Neural crest cell (in vitro differentiated cells): ENCODE measurements at regions not wholly inside any gene's neighbourhood (a gene's known extent, or its start where the extent isn't known, plus 50 kb on each side); places are given as distances from the start of the nearest gene placed in this dataset.

ENCODE experiments used
- DNase-seq: peaks from one replicate; pipeline ENCODE4 v3.0.0; 2021; ENCODE audit warnings: low read depth, mixed read lengths, low spot score
- H3K27ac Mint-ChIP-seq: one replicate; pipeline ENCODE4 v1.8.0; 2021; ENCODE audit warnings: mild to moderate bottlenecking, mixed read lengths; ENCODE audit not compliant: unreplicated experiment
- H3K27me3 Mint-ChIP-seq: 2 replicates; pipeline ENCODE4 v1.8.0; 2021; ENCODE audit warnings: low read depth, mild to moderate bottlenecking, mixed read lengths
- H3K36me3 Mint-ChIP-seq: 2 replicates; pipeline ENCODE4 v1.8.0; 2021; ENCODE audit warnings: low read depth, mild to moderate bottlenecking, mixed read lengths
- H3K4me1 Mint-ChIP-seq: 2 replicates; pipeline ENCODE4 v1.8.0; 2021; ENCODE audit warnings: mixed read lengths
- H3K4me3 Mint-ChIP-seq: one replicate; pipeline ENCODE4 v1.8.0; 2021; ENCODE audit warnings: mild to moderate bottlenecking, mixed read lengths
- H3K9me3 Mint-ChIP-seq: 2 replicates; pipeline ENCODE4 v1.8.0; 2021; ENCODE audit warnings: mixed read lengths
- CTCF ChIP-seq: fragments of 200-600 bp; sonication (generic); conservative IDR thresholded peaks from 2 replicates; pipeline ENCODE4 v1.5.0; 2021; ENCODE audit warnings: antibody characterized with exemption, mild to moderate bottlenecking

DNA sequence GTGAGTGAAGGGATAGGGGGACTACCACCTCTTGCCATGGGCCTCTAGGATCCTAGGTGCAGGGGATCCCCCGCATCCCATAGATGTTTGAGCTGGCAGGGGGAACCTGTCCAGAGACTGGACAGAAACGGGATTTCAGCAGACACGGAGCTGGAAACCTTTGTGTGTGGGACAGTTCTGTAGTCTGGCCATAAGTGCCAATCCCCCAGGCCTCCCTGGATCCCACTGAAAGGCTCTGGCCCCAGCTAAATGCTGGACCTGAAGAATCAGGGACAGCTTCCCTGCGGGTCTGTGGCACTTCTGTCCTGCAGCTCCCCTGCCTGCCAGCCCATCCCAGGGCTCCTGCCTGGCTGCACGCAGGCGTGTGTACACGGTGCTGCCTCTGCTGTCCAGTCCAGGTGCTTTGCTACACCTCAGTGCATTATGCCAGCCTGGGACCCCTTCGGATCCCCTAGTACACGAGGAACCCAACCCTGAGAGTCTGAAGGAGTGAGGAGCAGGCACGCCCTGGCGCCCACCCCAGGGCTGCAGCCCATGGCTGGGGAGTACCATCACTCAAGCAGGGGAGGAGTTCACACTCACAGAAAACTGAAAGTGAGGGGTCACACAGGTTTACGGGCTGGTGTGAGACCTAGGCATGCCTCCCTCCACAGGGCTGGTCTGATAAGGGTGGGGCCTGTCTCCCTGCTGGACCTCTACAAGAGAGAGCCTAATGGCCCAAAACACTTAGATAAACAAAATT, 703.0 kb downstream of the ARAP2 start:
- no peak for DNase-seq
- no peaks in the 10 kb centered on the region for H3K4me1 Mint-ChIP-seq
- H3K9me3 Mint-ChIP-seq = no peaks in the 10 kb centered on the region
- H3K27me3 Mint-ChIP-seq = no peaks in the 10 kb centered on the region
- no peak for TF ChIP-seq CTCF
- H3K27ac Mint-ChIP-seq = no peak overlapping the region
- H3K4me3 Mint-ChIP-seq = no peak overlapping the region
- H3K36me3 Mint-ChIP-seq = no peaks in the 10 kb centered on the region

- Mint-ChIP-seq H3K27me3 (no peaks in the 10 kb centered on the region), H3K36me3 (no peaks in the 10 kb centered on the region), H3K9me3 (no peaks in the 10 kb centered on the region), H3K27ac (no peak overlapping the region), H3K4me3 (no peak overlapping the region), H3K4me1 (no peaks in the 10 kb centered on the region)
- no peak for DNase-seq
- TF ChIP-seq CTCF = no peak
Measured at GRCh38 chr4:35541888-35542213, 702.5 kb downstream of the ARAP2 start.

DNA sequence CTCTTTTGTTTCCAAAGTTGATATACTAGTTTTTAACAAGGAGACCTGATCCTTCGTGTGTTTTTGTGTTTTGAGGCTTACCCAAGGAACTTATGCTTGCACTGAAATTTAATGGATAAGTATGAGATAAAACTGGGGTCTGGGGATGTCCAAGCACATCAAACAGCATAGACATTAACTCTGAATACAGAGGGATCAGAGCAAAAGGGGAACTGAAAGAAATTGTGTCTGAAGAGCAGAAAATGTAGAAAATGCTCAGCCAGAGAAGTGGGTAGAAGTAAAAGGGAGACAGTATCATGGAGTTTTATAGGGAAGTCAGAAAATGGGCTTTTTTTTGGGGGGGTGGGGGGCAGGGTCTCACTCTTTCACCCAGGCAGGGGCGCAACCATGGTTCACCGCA, 695.4 kb downstream of the ARAP2 start:
- Mint-ChIP-seq H3K4me3 (no peak overlapping the region), H3K27ac (no peak overlapping the region), H3K36me3 (no peaks in the 10 kb centered on the region), H3K9me3 (peaks cover 2% of the 10 kb centered on the region), H3K27me3 (no peaks in the 10 kb centered on the region), H3K4me1 (no peaks in the 10 kb centered on the region)
- TF ChIP-seq CTCF = no peak
- no peak for DNase-seq

DNA sequence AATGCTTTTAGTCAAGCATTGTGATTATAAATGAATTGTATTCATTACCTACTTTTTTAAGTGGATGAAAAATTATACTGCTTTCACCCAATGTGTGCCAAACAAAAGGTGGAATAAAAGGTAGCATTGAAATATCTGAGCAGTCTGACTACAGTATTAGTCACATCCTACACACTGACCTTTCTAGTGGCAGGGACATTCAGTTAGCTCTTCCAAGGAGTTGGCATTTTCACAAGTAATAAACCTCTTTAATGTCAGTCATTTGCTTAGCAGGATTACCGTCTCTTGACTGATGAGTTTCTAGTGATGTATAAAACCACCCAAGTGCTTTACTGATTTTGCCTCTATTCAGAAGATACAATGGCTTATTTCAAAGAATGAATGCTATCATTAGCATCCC, 687.9 kb downstream of the ARAP2 start:
- Mint-ChIP-seq H3K9me3 (no peaks in the 10 kb centered on the region), H3K4me3 (no peak overlapping the region), H3K36me3 (no peaks in the 10 kb centered on the region), H3K4me1 (no peaks in the 10 kb centered on the region), H3K27me3 (no peaks in the 10 kb centered on the region), H3K27ac (no peak overlapping the region)
- DNase-seq = no peak
- TF ChIP-seq CTCF = no peak

DNA sequence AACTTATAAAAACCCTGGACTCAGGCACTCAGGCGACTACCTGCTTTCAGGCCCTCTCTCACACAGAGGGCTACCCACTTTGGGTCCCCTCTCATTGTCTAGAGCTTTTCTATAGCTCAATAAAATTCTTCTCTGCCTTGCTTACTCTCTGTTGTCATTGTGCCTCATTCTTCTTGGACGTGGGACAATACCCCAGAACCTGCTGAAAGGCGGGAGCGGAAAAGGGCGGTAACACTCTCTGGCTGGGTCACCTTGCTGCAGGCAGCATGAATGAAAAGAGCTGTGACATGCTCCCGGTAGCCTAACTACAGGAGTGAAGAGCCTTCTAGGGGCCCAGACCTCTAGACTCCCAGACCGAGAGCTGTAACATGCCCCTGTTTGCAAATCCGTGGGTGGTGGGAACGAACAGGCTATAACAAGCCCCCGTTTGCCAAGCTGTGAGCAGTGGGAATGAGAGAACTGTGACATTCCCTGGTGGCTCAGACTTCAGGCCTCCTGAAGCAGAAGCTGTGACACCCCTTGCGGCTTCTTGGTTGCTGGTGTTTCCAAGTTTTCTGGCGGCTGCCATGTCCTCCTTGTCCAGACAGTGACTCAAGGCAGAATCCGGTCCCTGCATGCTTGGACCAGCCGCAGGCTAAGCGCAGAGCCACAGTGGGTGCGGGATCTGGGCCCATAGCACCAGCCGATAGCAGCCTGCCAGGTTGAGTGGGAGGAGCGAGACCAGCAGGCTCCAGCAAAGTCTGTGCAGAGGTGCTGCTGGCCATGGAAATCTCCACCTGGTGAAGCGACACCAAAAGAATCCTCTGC, 684.6 kb downstream of the ARAP2 start:
- no peak for DNase-seq
- Mint-ChIP-seq H3K36me3 (no peaks in the 10 kb centered on the region), H3K4me3 (no peak overlapping the region), H3K27me3 (no peaks in the 10 kb centered on the region), H3K9me3 (no peaks in the 10 kb centered on the region), H3K27ac (no peak overlapping the region), H3K4me1 (no peaks in the 10 kb centered on the region)
- no peak for TF ChIP-seq CTCF
